ENCODE measurements at regions not wholly inside any gene's neighbourhood (a gene's known extent, or its start where the extent isn't known, plus 50 kb on each side); places are given as distances from the start of the nearest gene placed in this dataset.

DNA sequence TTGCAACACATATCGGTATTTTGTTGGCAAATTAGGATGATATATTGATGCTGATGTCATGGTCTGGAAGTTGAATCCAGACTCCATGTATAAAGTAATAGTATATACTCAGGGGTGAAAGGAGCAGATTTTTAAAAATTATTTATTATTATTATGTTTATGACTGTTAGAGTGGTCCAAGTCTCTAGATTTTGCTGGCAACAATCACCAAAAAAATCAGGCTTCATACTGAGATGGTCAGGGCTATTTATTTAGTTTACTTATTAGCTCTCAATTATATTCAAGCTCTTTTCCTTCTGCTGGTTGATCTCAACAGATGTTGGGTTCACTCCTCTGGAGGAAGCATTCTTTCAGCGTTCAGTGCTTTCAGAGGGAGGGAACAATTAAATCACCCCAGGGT is 73.9 kb upstream of the VCX3B start:
- TF ChIP-seq, protein P1, sequence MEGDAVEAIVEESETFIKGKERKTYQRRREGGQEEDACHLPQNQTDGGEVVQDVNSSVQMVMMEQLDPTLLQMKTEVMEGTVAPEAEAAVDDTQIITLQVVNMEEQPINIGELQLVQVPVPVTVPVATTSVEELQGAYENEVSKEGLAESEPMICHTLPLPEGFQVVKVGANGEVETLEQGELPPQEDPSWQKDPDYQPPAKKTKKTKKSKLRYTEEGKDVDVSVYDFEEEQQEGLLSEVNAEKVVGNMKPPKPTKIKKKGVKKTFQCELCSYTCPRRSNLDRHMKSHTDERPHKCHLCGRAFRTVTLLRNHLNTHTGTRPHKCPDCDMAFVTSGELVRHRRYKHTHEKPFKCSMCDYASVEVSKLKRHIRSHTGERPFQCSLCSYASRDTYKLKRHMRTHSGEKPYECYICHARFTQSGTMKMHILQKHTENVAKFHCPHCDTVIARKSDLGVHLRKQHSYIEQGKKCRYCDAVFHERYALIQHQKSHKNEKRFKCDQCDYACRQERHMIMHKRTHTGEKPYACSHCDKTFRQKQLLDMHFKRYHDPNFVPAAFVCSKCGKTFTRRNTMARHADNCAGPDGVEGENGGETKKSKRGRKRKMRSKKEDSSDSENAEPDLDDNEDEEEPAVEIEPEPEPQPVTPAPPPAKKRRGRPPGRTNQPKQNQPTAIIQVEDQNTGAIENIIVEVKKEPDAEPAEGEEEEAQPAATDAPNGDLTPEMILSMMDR (IDR thresholded peaks at IDR 0.05), result no peak
- H3K9me3 Mint-ChIP-seq, result peaks cover 8% of the 10 kb centered on the region
- no peak overlapping the region for H3K27ac Mint-ChIP-seq

DNA sequence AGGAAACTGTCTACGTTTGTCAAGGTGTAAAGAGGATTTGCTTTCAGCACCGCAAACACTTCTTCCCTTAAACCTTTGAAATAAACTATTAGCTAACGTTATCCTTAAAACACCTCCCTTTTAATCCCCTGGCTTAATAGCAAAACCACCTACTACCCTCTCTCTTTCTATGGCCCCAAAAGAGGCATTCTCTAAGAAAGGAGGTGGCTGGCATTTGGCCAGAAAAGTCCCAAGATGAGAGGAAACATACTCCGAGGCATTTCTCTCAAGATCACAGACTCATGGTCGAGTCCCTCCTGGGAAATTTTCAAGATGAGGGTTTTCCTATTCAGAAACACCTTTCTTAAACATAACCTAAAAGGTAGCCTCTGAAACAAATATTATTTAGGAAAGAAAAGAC is 60.6 kb upstream of the VCX3B start:
- CTCF ChIA-PET, result no interaction called here
- H3K4me1 Mint-ChIP-seq (ENCODE audit: low read depth), result no peaks in the 10 kb centered on the region
- Histone ChIP-seq H3K27ac (ENCODE audit: low read depth in 1 of 2, low read length in 2 of 2) (no peak overlapping the region), H3K9me3 (ENCODE audit: control insufficient read depth in 1 of 2, insufficient read depth in 1 of 2, low read length in 2 of 2) (no peaks in the 10 kb centered on the region), H3K4me1 (ENCODE audit: insufficient read depth, low read length) (no peaks in the 10 kb centered on the region), H3K27me3 (ENCODE audit: control insufficient read depth in 1 of 2, insufficient read depth in 2 of 2, low read length in 2 of 2) (no peaks in the 10 kb centered on the region), H3K4me3 (ENCODE audit: low read length) (no peak overlapping the region), H3K36me3 (ENCODE audit: insufficient read depth, low read length) (no peaks in the 10 kb centered on the region)
- intact Hi-C loops (cut with DNase I, micrococcal nuclease), result no loop called here
- H3K36me3 Mint-ChIP-seq (ENCODE audit: low read depth), result no peaks in the 10 kb centered on the region
- H3K27ac Mint-ChIP-seq, result no peak overlapping the region
- no peaks in the 10 kb centered on the region for H3K9me3 Mint-ChIP-seq
- no peaks in the 10 kb centered on the region for H3K27me3 Mint-ChIP-seq
- TF ChIP-seq, protein P1 (IDR thresholded peaks at IDR 0.05), result no peak
- no peak overlapping the region for H3K4me3 Mint-ChIP-seq
- POLR2A ChIA-PET, result no interaction called here
- no peak for DNase-seq
- ATAC-seq (ENCODE audit: poor library complexity), result no peak

More for the DNA sequence above, 73.9 kb upstream of the VCX3B start:
- H3K4me1 Mint-ChIP-seq (ENCODE audit: low read depth), result no peaks in the 10 kb centered on the region
- no peak overlapping the region for H3K4me3 Mint-ChIP-seq
- H3K36me3 ChIP-seq (ENCODE audit: insufficient read depth, low read length), result no peaks in the 10 kb centered on the region
- H3K4me3 ChIP-seq (ENCODE audit: low read length), result no peak overlapping the region
- no peaks in the 10 kb centered on the region for H3K27me3 ChIP-seq (ENCODE audit: control insufficient read depth in 1 of 2, insufficient read depth in 2 of 2, low read length in 2 of 2)
- intact Hi-C loops (cut with DNase I, micrococcal nuclease), result no loop called here
- H3K9me3 ChIP-seq (ENCODE audit: control insufficient read depth in 1 of 2, insufficient read depth in 1 of 2, low read length in 2 of 2), result no peaks in the 10 kb centered on the region
- H3K36me3 Mint-ChIP-seq (ENCODE audit: low read depth), result no peaks in the 10 kb centered on the region
- ChIA-PET CTCF (interaction anchor here (0.6 kb wide), 1 partner anchor 23 kb away, joined by 3 read pairs; no protein-coding TSS in a partner anchor), POLR2A (no interaction called here)
- DNase-seq, result no peak
- H3K4me1 ChIP-seq (ENCODE audit: insufficient read depth, low read length), result no peaks in the 10 kb centered on the region
- no peak for ATAC-seq (ENCODE audit: poor library complexity)
- no peaks in the 10 kb centered on the region for H3K27me3 Mint-ChIP-seq
- no peak overlapping the region for H3K27ac ChIP-seq (ENCODE audit: low read depth in 1 of 2, low read length in 2 of 2)

DNA sequence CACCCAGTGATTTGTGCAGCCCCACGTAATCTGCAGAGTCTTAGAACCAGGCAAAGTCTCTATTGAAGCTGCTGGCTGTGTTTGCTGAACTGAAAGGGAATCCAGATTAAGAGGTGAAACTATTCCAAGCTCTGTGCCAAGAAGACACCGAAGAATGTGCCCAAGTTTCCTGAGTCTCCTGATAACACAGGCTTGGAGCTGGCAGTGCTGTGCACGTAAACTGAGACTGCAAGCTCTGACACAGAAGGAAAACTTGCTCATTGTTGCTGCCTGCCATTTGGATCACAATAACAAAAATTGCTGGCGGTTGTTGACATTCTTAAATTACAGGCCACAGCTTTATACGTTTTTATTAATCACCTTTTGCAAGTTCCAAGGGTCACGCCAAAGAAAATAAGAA is 60.2 kb upstream of the VCX3B start:
- Mint-ChIP-seq H3K27me3 (no peaks in the 10 kb centered on the region), H3K4me1 (ENCODE audit: low read depth) (no peaks in the 10 kb centered on the region), H3K27ac (no peak overlapping the region), H3K9me3 (peaks cover 2% of the 10 kb centered on the region), H3K4me3 (no peak overlapping the region), H3K36me3 (ENCODE audit: low read depth) (no peaks in the 10 kb centered on the region)
- no peaks in the 10 kb centered on the region for H3K36me3 ChIP-seq (ENCODE audit: insufficient read depth, low read length)
- H3K27ac ChIP-seq (ENCODE audit: low read depth in 1 of 2, low read length in 2 of 2), result no peak overlapping the region
- ChIA-PET POLR2A (no interaction called here), CTCF (no interaction called here)
- intact Hi-C loops (cut with DNase I, micrococcal nuclease), result no loop called here
- no peak overlapping the region for H3K4me3 ChIP-seq (ENCODE audit: low read length)
- H3K9me3 ChIP-seq (ENCODE audit: control insufficient read depth in 1 of 2, insufficient read depth in 1 of 2, low read length in 2 of 2), result no peaks in the 10 kb centered on the region
- TF ChIP-seq, protein P1 (IDR thresholded peaks at IDR 0.05), result no peak
- DNase-seq, result no peak
- H3K27me3 ChIP-seq (ENCODE audit: control insufficient read depth in 1 of 2, insufficient read depth in 2 of 2, low read length in 2 of 2), result no peaks in the 10 kb centered on the region
- H3K4me1 ChIP-seq (ENCODE audit: insufficient read depth, low read length), result no peaks in the 10 kb centered on the region
- ATAC-seq (ENCODE audit: poor library complexity), result no peak
